ENCODE measurements at regions not wholly inside any gene's neighbourhood (a gene's known extent, or its start where the extent isn't known, plus 50 kb on each side); places are given as distances from the start of the nearest gene placed in this dataset.
"Not testable (repeated sequence)": the region's sequence is repeated elsewhere in the genome, so short reads cannot be mapped to it uniquely, and the experiment has no call there.

GRCh38 chr6:40867527-40867926 lies 171.5 kb downstream of the UNC5CL start:
- TF ChIP-seq EZH2 (IDR thresholded peaks at IDR 0.05); FOXP2 (optimal IDR thresholded peaks at IDR 0.05; ENCODE audit: control extremely low read depth, extremely low read length, insufficient read depth): not testable (repeated sequence)

Measured in SK-N-MC (cell line).